ENCODE measurements at regions not wholly inside any gene's neighbourhood (a gene's known extent, or its start where the extent isn't known, plus 50 kb on each side); places are given as distances from the start of the nearest gene placed in this dataset.

DNA sequence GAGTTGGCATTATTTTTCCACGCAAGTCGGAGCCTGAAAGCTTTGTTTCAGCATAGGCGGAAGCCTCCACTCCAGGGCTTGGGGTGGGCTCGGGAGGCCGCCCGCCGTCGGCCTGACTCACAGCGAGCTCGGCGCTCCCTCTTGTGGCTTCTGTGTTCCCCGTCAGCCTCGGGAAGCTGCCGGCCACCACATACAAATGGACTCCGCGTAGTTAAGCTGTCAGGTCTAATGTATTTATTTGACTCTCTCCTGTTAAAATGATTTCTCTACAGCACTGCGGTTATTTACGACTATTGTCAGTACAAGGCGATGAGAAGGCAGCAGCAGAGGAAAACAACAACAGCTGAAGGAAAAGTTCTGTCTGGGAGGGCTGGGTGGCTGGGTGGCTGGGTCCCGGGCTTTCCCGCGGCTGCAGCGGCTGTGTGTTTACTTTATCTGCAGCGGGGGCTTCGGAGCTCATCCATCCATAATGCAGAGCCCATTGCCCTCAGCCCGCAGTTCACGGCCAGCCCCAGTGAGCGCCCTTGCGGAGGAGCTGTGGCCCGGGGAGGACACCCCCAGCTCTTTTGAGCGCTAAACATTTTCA is 375.7 kb upstream of the CAMK1G start:
- Mint-ChIP-seq H3K27me3 (peaks cover 36% of the 10 kb centered on the region), H3K4me3 (no peak overlapping the region), H3K36me3 (ENCODE audit: low read depth) (no peaks in the 10 kb centered on the region), H3K27ac (no peak overlapping the region), H3K4me1 (ENCODE audit: low read depth) (peaks cover 2% of the 10 kb centered on the region), H3K9me3 (no peaks in the 10 kb centered on the region)
- TF ChIP-seq, protein P1, sequence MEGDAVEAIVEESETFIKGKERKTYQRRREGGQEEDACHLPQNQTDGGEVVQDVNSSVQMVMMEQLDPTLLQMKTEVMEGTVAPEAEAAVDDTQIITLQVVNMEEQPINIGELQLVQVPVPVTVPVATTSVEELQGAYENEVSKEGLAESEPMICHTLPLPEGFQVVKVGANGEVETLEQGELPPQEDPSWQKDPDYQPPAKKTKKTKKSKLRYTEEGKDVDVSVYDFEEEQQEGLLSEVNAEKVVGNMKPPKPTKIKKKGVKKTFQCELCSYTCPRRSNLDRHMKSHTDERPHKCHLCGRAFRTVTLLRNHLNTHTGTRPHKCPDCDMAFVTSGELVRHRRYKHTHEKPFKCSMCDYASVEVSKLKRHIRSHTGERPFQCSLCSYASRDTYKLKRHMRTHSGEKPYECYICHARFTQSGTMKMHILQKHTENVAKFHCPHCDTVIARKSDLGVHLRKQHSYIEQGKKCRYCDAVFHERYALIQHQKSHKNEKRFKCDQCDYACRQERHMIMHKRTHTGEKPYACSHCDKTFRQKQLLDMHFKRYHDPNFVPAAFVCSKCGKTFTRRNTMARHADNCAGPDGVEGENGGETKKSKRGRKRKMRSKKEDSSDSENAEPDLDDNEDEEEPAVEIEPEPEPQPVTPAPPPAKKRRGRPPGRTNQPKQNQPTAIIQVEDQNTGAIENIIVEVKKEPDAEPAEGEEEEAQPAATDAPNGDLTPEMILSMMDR (IDR thresholded peaks at IDR 0.05) = peak; percentile 55
- peak; percentile 60 for ATAC-seq
- DNase-seq = peak; percentile 58
- POLR2A ChIA-PET = no interaction called here
- CTCF ChIA-PET = interaction anchor here (0.8 to 1.7 kb wide), 12 partner anchors 12 to 963 kb away, joined by 3 to 10 read pairs (median 3); no protein-coding TSS in a partner anchor
- intact Hi-C loops (cut with micrococcal nuclease) = loop anchor here (10.0 kb wide), 2 partner anchors 147 to 553 kb away; no protein-coding TSS in a partner anchor

DNA sequence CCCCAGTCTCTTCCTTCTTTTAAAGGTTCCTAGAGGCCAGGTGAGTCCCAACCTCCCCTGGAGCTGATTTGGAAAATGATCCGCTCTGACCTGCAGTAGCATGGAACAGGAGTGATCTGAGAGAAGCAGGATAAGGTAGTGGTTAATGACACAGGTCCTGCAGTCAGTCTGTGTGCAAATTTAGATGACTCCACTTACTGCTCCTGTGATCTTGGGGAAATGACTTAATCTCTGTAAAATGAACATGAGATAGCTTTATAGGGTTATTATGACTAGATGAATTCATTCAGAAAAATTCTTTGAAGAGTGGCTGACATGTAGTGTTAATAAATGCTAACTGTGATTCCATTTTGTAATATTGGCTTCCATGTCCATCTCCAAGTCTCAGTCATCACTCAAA is 374.9 kb upstream of the CAMK1G start:
- Mint-ChIP-seq H3K9me3 (no peaks in the 10 kb centered on the region), H3K36me3 (ENCODE audit: low read depth) (no peaks in the 10 kb centered on the region), H3K27ac (no peak overlapping the region), H3K4me3 (no peak overlapping the region), H3K27me3 (peaks cover 36% of the 10 kb centered on the region), H3K4me1 (ENCODE audit: low read depth) (peaks cover 2% of the 10 kb centered on the region)
- TF ChIP-seq, protein P1 (IDR thresholded peaks at IDR 0.05) = no peak
- POLR2A ChIA-PET = no interaction called here
- CTCF ChIA-PET = interaction anchor here (0.9 to 1.7 kb wide), 5 partner anchors 11 to 556 kb away, joined by 3 to 10 read pairs (median 3); no protein-coding TSS in a partner anchor
- ATAC-seq (no peak), DNase-seq (no peak)
- intact Hi-C loops (cut with micrococcal nuclease) = loop anchor here (10.0 kb wide), 2 partner anchors 146 to 554 kb away; no protein-coding TSS in a partner anchor

DNA sequence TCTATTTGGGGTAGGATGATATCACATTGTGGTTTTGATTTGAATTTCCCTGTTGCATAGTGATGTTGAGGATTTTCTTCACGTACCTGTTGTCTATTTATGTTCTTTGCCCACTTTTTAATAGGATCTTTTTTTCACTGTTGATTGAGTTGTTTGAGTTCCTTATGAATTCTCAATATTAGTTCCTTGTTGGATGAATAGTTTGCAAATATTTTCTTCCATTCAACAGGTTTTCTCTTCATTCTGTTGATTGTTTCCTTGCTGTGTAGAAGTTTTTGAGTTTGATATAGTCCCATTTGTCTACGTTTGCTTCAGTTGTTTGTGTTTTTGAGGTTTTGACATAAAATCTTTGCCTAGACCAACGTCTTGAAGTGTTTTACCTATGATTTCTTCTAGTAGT is 369.5 kb upstream of the CAMK1G start:
- POLR2A ChIA-PET = no interaction called here
- TF ChIP-seq, protein P1 (IDR thresholded peaks at IDR 0.05) = no peak

GRCh38 chr1:209215826-209216225 is 367.7 kb upstream of the CAMK1G start:
- H3K36me3 Mint-ChIP-seq (ENCODE audit: low read depth) = no peaks in the 10 kb centered on the region
- POLR2A ChIA-PET = no interaction called here

More for the DNA sequence above, 369.5 kb upstream of the CAMK1G start:
- ATAC-seq (no peak), DNase-seq (no peak)
- Mint-ChIP-seq H3K27ac (no peak overlapping the region), H3K27me3 (peaks cover 15% of the 10 kb centered on the region), H3K36me3 (ENCODE audit: low read depth) (no peaks in the 10 kb centered on the region), H3K4me3 (no peak overlapping the region), H3K9me3 (peaks cover 5% of the 10 kb centered on the region), H3K4me1 (ENCODE audit: low read depth) (no peaks in the 10 kb centered on the region)
- CTCF ChIA-PET = no interaction called here
- intact Hi-C loops (cut with micrococcal nuclease) = no loop called here

DNA sequence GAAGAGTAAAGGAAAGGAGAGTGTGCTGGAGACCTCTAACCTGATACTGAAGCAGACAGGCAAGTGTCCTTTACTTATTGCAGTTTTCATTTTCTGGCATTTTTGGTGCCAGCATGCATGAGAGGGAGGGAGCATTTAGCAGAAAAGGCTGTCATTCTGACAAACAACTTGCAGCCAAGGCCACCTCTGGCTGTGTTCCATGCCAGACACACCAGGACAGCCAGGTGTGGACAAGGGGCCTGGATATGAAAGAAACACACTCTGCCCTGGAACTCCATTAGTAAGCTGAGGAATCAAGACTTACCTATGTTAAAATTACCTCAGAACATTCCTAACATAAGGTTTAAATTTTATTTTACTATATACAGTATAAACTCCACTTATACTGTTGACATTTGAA is 365.4 kb upstream of the CAMK1G start:
- Mint-ChIP-seq H3K27me3 (peaks cover 7% of the 10 kb centered on the region), H3K27ac (no peak overlapping the region), H3K36me3 (ENCODE audit: low read depth) (no peaks in the 10 kb centered on the region), H3K9me3 (peaks cover 5% of the 10 kb centered on the region), H3K4me3 (no peak overlapping the region), H3K4me1 (ENCODE audit: low read depth) (no peaks in the 10 kb centered on the region)
- ChIA-PET POLR2A (no interaction called here), CTCF (no interaction called here)
- TF ChIP-seq, protein P1 (IDR thresholded peaks at IDR 0.05) = no peak
- intact Hi-C loops (cut with micrococcal nuclease) = no loop called here
- no peak for DNase-seq
- ATAC-seq = no peak

More at GRCh38 chr1:209215826-209216225, 367.7 kb upstream of the CAMK1G start:
- Mint-ChIP-seq H3K9me3 (peaks cover 5% of the 10 kb centered on the region), H3K4me3 (no peak overlapping the region), H3K4me1 (ENCODE audit: low read depth) (no peaks in the 10 kb centered on the region), H3K27me3 (peaks cover 10% of the 10 kb centered on the region), H3K27ac (no peak overlapping the region)
- TF ChIP-seq, protein P1 (IDR thresholded peaks at IDR 0.05) = no peak
- DNase-seq (no peak), ATAC-seq (no peak)
- CTCF ChIA-PET = interaction anchor here (1.3 kb wide), 1 partner anchor 25 kb away, joined by 3 read pairs; no protein-coding TSS in a partner anchor
- intact Hi-C loops (cut with micrococcal nuclease) = no loop called here
